Caki2 (cell line): ENCODE measurements at regions not wholly inside any gene's neighbourhood (a gene's known extent, or its start where the extent isn't known, plus 50 kb on each side); places are given as distances from the start of the nearest gene placed in this dataset.

Experiments used
- DNase-seq: peaks from one replicate; pipeline ENCODE4 v3.0.0-alpha.2; 2015; ENCODE audit warnings: low read depth
- in situ Hi-C: cut with HindIII; loops from 2 replicates; pipeline ENCODE4 v1.10.0; 2016; ENCODE audit warnings: low sequenced_read_pairs, low pct_unique_long_range_greater_than_20kb, mixed read lengths

DNA sequence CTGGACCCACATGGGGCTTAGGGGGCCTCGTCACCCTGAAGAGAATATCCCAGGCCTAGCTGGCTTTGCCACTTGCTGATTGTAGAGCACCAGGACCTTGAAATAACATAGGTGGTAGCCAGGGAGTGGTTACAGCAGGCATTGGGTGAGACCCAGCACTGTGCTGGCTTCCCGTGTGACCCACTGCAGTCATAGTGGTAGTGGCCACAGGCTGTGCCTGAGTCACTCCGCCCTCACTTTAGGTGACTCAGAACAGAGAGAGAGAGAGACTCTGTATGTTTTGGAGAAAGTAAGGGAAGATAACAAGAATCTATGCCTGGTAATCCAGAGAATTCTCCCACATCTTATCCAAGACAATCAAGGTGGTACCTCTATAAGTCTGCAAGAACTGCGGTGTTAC, 98.7 kb upstream of the LHX8 start:
- in situ Hi-C loops, result no loop called here
- DNase-seq, result no peak

DNA sequence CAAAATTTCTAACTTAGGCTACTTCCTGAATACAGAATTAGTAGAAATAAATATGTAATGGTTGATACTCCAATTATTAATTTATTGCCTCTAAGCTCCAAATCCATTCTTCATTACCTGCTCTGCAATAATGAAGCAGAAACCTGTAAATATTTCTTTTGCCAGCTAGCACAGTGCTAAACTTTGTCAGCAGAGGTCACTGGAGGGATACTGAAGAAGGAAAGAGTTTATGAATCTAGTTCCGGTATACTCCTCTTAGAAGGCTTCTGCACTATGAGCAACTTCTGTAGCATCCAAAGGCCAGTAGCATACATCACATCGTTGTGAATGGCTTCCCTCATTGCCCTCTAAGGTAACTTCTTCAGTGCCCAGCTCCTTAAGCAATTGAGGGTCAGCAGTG, 81.0 kb upstream of the LHX8 start:
- DNase-seq, result peak; percentile 6
- in situ Hi-C loops, result no loop called here

DNA sequence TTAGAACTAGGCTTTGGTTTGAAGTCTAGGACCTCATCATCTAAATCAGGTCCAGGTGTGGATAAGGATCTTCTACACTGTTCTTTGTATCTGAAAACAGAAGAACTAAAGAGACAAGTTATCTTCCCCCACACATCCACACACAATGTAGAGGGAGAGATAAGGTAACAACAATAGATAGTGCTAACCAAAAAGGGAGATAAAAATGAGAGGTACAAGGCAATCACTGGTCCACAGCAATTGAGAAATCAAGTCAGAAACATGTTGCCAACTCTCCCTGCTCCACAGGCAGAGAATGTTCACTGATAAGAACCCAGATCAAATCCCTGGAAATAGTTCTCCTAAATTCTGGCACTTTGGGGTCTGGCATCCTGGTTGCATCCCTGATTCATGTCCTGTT, 75.8 kb upstream of the LHX8 start:
- in situ Hi-C loops, result no loop called here
- no peak for DNase-seq

DNA sequence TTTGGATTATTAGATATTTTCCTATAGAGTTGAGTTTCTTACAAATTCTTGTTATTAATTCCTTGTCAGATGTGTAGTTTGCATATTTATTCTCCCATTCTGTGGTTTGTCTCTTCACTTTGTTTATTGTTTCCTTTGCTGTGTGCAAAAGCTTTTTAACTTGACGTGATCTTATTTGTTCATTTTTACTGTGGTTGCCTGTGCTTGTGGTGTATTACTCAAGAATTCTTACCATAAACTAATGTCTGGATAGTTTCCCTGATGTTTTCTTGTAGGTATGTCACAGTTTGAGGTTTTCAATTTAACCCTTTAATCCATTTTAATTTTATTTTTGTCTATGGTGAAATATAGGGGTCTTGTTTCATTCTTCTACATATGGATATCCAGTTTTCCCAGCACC, 72.1 kb upstream of the LHX8 start:
- in situ Hi-C loops, result no loop called here
- no peak for DNase-seq

DNA sequence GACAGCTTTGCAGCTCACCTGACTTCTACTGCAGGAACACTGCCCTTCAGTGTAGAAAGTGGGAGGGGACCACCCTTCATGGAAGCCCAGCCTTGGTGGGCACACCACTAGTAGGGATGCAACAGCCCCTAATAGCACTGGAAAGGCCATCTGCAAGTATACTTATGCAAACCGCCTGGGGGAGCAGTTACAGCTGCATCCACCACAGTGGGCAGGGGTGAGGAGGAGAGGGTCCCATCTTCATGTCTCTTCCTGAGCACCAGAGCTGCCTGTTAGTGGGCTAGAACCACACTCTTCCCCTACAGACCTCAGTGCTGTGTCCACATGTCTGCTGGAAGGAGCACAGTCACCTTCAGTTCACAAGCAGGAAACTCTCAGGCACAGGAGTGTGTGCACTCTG, 66.2 kb upstream of the LHX8 start:
- DNase-seq, result no peak
- in situ Hi-C loops, result no loop called here

DNA sequence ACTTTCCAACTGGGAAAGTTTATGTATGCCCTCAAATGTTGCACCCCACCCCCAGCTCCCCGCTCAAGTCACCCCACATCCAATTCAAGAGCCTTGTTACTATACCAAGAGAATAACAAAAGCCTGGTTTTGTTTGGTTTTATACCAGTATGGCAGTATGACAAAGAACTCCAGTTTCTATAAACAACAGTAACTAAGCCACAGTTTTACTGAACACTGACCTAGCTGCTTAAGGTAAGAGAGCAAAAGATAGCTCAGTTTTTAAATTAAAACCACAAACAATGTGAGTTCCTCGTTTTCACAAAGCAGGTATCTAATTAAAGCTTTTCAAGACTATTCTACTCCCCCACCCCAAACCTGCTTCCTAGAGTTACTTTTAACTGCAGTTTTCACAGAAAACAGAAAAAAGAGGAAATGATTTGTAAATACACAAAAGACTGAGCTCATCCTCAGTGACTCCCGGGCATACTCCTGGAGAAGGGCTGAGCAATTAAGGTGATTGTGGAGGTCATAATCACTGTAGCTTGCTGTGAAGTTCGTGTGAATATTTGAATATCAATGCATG, 59.3 kb upstream of the LHX8 start:
- DNase-seq, result no peak
- in situ Hi-C loops, result no loop called here

DNA sequence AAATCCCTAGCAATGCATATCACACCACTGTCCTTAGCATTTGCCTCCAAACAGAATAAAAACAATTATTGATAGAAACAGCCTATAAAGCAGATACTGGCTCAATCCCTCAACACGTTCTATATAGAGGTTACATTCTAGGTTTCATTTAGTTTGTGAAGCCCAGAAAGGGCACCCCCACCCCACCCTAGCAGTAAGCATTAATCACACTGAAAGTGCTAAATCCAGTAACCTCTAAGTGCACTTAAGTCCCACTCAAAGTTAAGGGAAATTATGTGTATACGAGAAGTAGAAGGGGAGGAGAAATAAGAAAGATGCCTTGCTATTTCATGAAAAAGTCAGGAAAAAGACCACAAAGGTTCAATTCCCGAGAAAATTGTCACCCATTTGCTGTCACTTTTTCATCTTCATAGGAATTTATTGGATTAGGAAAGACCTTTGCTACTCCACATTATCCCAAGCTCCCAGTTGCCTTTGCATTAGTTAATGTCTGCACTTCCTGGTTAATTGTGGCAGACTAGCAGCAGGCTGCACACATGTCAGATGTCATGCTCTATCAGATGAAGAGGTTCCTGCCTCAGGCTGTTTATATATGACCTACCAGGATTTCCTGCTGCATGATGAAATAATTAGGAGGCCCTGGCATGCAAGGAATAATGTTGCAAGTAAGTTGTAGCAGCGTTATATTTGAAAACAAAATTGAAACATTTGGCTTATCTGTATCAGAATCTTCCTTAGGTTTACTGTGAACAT, 54.5 kb upstream of the LHX8 start:
- no peak for DNase-seq
- in situ Hi-C loops, result no loop called here

DNA sequence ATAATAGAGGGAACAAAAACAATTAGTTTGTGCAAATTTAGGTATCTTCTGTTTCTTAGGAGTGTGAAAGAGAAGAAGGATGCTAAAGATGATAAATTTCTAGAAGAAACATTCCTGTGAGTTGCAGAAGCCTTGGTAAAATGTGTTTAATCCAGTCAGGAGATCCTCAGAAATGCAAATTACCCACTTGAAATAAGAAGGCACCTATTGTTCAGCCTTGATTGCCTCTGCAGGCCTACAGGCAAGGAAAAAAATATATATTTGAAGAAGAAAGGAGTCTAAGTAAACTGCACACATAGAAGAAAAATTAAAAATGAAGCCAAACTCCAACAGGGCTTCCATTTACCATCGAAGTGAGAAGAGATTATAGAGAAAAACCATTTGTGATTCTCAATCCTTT, 51.0 kb upstream of the LHX8 start:
- in situ Hi-C loops, result no loop called here
- no peak for DNase-seq

DNA sequence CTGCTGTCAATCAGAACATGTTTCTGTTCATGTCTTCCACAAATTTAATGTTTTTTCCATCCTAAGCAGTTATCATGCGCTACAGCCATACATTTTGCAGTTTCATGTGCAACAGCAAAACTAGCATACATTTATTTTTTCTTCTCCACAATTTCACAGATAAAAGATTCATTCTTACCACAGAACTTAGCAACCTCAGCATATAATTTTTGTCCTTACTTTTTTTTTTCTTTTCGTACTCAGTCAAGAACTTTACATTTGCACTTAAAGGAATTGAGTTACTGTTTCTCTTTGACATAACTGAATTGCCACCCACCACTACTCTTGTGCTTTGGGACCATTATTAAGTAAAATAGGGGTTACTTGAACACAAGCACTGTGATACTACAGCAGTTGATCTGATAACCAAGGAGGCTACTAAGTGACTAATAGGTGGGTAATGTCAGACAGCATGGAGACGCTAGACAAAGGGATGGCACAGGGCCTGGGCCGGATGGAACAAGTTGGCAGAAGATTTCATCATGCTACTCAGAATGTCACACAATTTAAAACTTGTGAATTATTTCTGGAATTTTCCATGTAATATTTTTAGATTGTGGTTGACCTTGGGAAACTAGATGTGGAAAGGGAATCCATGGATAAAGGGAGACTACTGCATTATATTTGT, 50.2 kb upstream of the LHX8 start:
- in situ Hi-C loops, result no loop called here
- no peak for DNase-seq
